A673 (cell line): ENCODE measurements at regions not wholly inside any gene's neighbourhood (a gene's known extent, or its start where the extent isn't known, plus 50 kb on each side); places are given as distances from the start of the nearest gene placed in this dataset.

ENCODE experiments used
- BruUV-seq: library from RNA; stranded (reverse); fragments of 400-500 nt; replicated peaks from 2 replicates; lab custom pipeline; 2021; lab: Mats Ljungman, UMichigan
- CTCF ChIA-PET: fragments of 300-600 bp; sonication (Branson Sonifier 250); formaldehyde crosslinking; loops from one replicate; lab custom pipeline; 2022; ENCODE audit warnings: antibody characterized with exemption; lab: Charles Lee
- POLR2A ChIA-PET: fragments of 300-600 bp; sonication (Branson Sonifier 250); formaldehyde crosslinking; loops from one replicate; lab custom pipeline; 2022; ENCODE audit warnings: antibody characterized with exemption; ENCODE audit not compliant: low non-redundant PET; lab: Charles Lee
- DNase-seq: peaks from one replicate; pipeline ENCODE4 v3.0.0-alpha.2; 2015; ENCODE audit warnings: low spot score
- H3K27ac ChIP-seq: fragments of 200-600 bp; sonication (generic); 2 replicates; pipeline ENCODE4 v1.5.1; 2016; ENCODE audit warnings: mixed run types, low read depth, mild to moderate bottlenecking, mixed read lengths, antibody characterized with exemption, low read length; ENCODE audit not compliant: poor library complexity, severe bottlenecking
- H3K27me3 ChIP-seq: fragments of 200-600 bp; sonication (generic); replicated peaks from 2 replicates; pipeline ENCODE4 v1.6.1; 2017; ENCODE audit warnings: mixed run types, low read depth, mild to moderate bottlenecking, mixed read lengths, antibody characterized with exemption, low read length; ENCODE audit not compliant: insufficient read depth, poor library complexity
- H3K36me3 ChIP-seq: fragments of 200-600 bp; sonication (generic); 2 replicates; pipeline ENCODE4 v1.6.1; 2016; ENCODE audit warnings: mixed run types, mild to moderate bottlenecking, mixed read lengths, antibody characterized with exemption, low read length; ENCODE audit not compliant: insufficient read depth, poor library complexity, severe bottlenecking
- H3K4me1 ChIP-seq: fragments of 200-600 bp; sonication (generic); 2 replicates; pipeline ENCODE4 v1.6.1; 2017; ENCODE audit warnings: mixed run types, mild to moderate bottlenecking, mixed read lengths, antibody characterized with exemption, low read length; ENCODE audit not compliant: insufficient read depth, poor library complexity, severe bottlenecking
- H3K4me3 ChIP-seq: fragments of 200-600 bp; sonication (generic); 2 replicates; pipeline ENCODE4 v1.5.1; 2016; ENCODE audit warnings: low read depth, mixed run types, mild to moderate bottlenecking, mixed read lengths, low read length; ENCODE audit not compliant: poor library complexity, severe bottlenecking
- H3K9me3 ChIP-seq: fragments of 200-600 bp; sonication (generic); 2 replicates; pipeline ENCODE4 v1.6.1; 2016; ENCODE audit warnings: mixed run types, low read depth, mild to moderate bottlenecking, mixed read lengths, antibody characterized with exemption, low read length; ENCODE audit not compliant: poor library complexity, severe bottlenecking
- EZH2 ChIP-seq: fragments of 200-600 bp; sonication (generic); IDR thresholded peaks from 2 replicates; pipeline ENCODE4 v1.6.1; 2017; ENCODE audit warnings: borderline replicate concordance, low read depth, mild to moderate bottlenecking, mixed read lengths, antibody characterized with exemption, low read length; ENCODE audit not compliant: poor library complexity, severe bottlenecking
- intact Hi-C: fragments of 100-400 bp; cut with micrococcal nuclease; formaldehyde crosslinking; loops from one replicate; pipeline ENCODE4 v1.10.0; 2022; ENCODE audit not compliant: unreplicated experiment
- TF ChIP-seq, protein P1 (sequence below): fragments of 300-800, 200-600 bp; sonication (generic); conservative IDR thresholded peaks from 2 replicates; pipeline ENCODE4 v1.5.1; 2017; ENCODE audit warnings: low read depth, mild to moderate bottlenecking, antibody characterized with exemption, low read length, moderate library complexity, mixed read lengths

DNA sequence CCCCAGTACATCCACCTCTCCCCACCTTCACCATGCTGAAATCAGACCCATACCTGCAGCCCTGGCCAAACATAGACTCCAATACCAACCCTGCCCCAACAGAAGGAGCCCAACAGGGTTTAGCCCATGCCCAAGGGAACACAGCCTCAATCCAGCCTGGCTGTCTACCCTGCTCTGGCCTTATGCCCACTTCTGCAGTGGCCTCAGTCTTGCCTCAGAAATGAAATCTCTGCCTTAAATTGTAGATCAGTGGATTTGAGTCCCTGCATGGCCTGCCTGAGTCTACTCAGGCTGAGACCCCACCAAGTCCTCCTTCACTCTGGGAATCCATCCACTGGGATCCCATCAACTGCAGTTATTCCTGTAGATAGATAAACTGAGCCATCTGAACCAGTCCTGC lies 97.6 kb upstream of the GJB5 start:
- no peaks in the 10 kb centered on the region for H3K4me1 ChIP-seq
- no peak for TF ChIP-seq EZH2
- TF ChIP-seq, protein P1, sequence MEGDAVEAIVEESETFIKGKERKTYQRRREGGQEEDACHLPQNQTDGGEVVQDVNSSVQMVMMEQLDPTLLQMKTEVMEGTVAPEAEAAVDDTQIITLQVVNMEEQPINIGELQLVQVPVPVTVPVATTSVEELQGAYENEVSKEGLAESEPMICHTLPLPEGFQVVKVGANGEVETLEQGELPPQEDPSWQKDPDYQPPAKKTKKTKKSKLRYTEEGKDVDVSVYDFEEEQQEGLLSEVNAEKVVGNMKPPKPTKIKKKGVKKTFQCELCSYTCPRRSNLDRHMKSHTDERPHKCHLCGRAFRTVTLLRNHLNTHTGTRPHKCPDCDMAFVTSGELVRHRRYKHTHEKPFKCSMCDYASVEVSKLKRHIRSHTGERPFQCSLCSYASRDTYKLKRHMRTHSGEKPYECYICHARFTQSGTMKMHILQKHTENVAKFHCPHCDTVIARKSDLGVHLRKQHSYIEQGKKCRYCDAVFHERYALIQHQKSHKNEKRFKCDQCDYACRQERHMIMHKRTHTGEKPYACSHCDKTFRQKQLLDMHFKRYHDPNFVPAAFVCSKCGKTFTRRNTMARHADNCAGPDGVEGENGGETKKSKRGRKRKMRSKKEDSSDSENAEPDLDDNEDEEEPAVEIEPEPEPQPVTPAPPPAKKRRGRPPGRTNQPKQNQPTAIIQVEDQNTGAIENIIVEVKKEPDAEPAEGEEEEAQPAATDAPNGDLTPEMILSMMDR = no peak
- CTCF ChIA-PET = no interaction called here
- no peak overlapping the region for H3K27ac ChIP-seq
- intact Hi-C loops = no loop called here
- no peak for DNase-seq
- H3K36me3 ChIP-seq = no peaks in the 10 kb centered on the region
- peaks cover 32% of the 10 kb centered on the region for H3K27me3 ChIP-seq
- H3K4me3 ChIP-seq = no peak overlapping the region
- POLR2A ChIA-PET = no interaction called here
- no TSS peak for BruUV-seq
- no peaks in the 10 kb centered on the region for H3K9me3 ChIP-seq

- ChIA-PET POLR2A (no interaction called here), CTCF (no interaction called here)
- Histone ChIP-seq H3K27ac (no peak overlapping the region), H3K4me3 (no peak overlapping the region), H3K27me3 (peaks cover 26% of the 10 kb centered on the region), H3K4me1 (no peaks in the 10 kb centered on the region), H3K9me3 (no peaks in the 10 kb centered on the region), H3K36me3 (no peaks in the 10 kb centered on the region)
- intact Hi-C loops = no loop called here
- no peak for DNase-seq
- TF ChIP-seq EZH2 = no peak
- TF ChIP-seq, protein P1 = no peak
- no TSS peak for BruUV-seq
Observed at GRCh38 chr1:34657849-34658248, 97.0 kb upstream of the GJB5 start.

DNA sequence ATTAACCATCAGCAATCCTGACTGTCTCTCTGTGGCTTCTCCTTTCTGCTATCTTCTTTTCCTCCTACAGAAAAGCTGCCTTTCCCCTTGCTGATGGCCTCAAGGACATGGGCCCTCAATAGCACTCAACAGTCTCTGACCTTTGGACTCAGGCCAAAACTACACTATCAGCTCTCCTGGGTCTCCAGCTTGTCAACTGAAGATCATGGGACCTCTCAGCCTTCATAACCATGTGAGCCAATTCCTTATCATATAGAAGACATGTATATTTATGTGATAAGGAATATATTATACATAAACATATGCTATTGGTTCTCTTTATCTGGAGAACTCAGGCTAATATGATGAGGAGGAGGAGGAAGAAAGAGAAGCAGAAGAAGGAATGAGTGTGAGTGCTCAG lies 91.8 kb upstream of the GJB5 start:
- H3K36me3 ChIP-seq = no peaks in the 10 kb centered on the region
- ChIA-PET POLR2A (no interaction called here), CTCF (no interaction called here)
- no peak overlapping the region for H3K4me3 ChIP-seq
- no TSS peak for BruUV-seq
- no peak for DNase-seq
- no peaks in the 10 kb centered on the region for H3K9me3 ChIP-seq
- H3K4me1 ChIP-seq = no peaks in the 10 kb centered on the region
- H3K27ac ChIP-seq = no peak overlapping the region
- H3K27me3 ChIP-seq = peaks cover 8% of the 10 kb centered on the region
- intact Hi-C loops = no loop called here
- TF ChIP-seq, protein P1 = no peak
- no peak for TF ChIP-seq EZH2
